HG03354 (cell line): ENCODE measurements at regions not wholly inside any gene's neighbourhood (a gene's known extent, or its start where the extent isn't known, plus 50 kb on each side); places are given as distances from the start of the nearest gene placed in this dataset.

Source experiments
- ATAC-seq: cut with Tn5 transposase; IDR thresholded peaks from one replicate; pipeline ENCODE4 v1.9.1; 2021; ENCODE audit warnings: mild to moderate bottlenecking; ENCODE audit not compliant: unreplicated experiment, poor library complexity, severe bottlenecking

DNA sequence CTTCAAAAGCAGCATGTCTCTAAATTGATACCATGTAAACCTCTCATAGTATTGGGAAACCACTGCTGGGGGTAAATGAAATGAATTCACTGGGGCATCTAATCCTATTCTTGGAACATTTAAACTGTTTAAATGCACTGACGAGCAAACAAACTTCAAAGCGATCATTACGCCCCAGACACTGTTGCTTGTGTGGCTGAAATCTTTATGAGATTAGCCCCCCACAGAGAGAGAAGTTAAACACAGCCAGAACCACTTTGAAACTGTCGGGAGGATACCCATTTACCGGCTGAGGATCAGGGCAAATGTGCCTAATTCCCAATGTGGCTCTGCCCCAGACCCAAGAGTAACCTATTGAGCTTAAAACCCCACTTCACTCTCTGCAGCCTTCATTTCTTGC, 308.4 kb upstream of the CDIN1 start:
- no peak for ATAC-seq

DNA sequence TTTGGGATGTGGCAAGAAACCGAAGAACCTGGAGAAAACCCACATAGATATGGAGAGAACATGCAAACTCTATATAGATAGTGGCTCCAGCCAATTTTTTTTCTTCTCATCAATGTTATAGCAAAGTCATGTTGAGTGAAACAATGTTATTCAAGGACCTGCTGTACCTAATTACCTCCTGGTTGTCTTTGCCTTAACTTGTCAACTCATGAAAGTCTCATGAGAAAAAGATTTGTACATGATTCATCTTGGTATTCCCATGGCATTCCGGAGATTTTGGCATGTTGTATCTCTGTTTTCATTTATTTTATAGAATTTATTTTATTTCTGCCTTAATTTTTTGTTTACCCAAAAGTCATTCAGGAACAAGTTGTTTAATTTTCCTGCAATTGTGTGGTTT, 303.8 kb upstream of the CDIN1 start:
- no peak for ATAC-seq

DNA sequence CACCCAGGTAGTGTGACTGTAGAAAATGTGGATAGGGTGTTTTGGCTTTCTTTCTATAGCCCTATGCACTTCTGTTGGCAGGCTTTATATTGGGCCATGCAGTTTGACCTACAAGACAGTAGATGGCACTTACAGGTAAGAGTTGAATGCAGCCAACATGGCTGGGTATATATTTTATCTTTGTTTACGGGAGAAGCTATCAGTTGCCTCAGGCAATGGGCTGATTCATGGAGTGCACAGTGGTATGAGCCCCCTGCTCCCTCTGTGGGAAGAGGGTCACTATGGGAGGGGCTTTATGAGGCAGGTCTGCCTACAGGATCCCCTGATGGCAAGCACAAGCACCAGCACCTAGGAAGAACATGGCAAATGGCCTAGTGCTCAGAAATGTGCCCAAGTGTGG, 301.2 kb upstream of the CDIN1 start:
- ATAC-seq = no peak

DNA sequence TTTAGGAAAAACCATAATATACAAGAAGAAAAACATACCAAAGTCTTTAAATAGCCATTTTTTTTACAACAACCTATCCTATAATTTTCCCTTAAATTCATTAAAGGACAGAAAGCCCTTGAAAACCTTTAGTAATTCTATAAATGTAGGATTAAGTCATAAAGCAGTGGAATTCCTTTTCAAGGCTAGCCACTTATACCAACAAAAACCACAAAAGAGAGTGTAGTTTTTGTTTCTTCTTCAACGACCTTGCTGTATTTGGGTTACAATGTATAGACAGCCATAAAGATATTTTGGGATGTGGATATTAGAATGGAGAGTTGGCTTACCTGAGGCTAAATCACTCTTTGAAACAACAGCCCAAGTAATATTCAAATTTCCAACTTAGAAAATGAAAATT, 296.6 kb upstream of the CDIN1 start:
- no peak for ATAC-seq

DNA sequence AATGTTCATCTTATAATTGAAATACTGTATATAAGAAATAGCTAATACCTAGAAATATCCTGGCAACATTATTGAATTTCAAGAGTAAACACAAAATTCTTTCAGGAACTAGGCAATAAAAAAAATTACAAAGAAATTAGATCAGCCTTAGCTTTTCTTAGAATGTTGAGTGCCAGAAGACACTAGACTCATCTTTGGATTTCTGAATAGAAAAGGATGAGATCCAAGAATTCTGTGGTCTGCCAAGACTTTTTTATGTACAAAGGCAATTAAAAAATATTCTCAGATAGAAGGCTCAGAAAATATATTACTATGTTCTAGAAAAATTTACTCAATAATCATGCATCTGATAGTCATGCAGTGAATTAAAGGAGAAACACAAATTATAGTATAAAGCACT, 294.5 kb upstream of the CDIN1 start:
- ATAC-seq = no peak

DNA sequence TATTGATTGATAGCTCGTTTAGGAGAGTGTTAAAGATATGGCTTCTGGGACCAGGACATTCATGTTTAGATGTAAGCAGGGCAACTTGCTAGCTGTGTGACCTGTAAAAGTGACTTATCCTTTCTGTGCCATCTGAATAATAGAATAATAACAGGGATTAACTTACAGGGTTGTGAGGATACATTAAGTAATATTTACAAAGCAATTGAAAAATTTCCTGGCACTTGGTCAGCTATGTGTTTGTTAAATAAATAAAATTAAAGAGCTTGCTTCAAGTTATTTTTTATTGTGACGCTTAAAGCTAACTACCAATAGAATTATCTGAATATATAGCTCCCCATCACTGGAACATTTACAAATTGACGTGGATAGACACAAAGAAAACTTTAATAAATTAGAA, 287.9 kb upstream of the CDIN1 start:
- ATAC-seq = no peak

DNA sequence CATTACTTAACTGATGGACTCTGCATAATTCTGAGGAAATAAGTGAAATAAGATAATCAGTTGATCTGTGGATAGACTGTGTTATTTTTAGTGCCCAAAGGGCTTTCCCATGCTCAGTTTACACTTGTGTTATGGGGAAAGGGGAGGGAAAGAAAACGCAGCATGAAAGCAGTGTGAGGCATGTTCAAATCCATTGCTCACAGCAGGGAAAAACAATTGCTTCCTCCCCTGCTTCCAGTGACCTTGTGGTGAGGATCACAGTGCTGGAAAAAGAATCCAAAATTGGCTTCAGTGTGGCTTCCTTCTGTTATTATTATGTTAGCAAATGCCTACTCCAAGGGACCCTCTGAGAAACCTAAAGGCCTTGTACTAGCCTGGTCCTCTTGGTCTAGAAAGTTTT, 285.1 kb upstream of the CDIN1 start:
- ATAC-seq = no peak

DNA sequence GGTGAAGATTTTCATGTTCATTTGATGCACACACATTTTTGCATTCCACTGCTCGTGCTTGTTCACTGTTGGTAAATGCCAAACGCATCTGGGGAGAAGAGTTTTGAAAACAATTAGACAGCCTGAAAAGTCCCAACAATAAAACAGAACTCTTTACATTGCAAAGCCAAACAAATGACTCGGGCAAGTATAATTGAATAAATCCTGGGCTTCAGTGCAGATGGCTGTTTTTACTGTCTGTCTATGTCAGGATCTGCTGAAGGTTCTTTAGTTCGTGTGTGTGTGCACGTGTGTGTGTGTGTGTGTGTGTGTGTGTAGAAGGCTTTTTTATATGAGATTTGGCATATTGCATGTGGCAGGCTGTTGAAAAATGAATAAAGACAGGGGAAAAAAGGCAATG, 277.5 kb upstream of the CDIN1 start:
- no peak for ATAC-seq

DNA sequence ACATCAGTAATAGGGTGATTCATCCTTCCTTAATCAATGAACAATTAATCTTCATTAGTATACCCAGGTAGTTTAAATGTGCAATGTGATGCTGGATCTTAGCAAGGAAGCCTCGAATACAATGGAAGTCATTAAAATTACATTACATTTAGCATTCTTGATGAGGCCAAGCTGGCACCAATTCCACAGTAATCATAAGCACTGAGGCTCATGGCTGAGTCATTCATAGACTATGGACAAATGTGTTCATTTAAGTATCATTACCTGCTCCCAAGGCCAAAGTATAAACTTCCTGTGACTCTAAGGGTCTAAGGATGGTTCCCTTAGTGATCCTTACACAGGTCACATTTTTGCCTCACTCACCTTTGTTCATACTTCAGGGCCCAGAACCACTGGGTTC, 266.4 kb upstream of the CDIN1 start:
- no peak for ATAC-seq

DNA sequence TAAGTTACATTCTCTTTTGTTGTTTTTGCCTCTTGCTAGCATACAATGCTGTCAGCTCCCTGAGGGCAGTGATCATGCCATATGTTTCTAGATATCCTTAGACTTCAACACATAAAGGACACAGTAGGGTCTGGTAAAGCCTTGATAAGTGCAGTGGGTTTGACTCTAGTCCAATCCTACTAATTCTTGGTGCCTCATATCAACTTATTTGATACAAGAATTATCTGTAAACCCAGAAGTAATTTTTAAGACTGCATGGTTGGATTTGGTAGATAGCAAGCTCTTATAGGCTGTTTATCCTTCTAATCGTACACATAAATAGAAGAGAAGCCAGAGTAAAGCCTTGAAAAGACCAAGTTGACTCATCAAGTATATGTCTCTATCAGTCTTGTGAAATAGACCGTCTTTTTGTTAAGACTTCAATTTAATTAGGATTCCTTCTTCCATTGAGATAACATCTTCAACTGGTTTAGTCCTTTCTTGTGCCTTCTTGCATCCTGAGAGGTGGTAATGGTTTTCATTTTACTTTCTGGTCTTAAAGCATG, 265.6 kb upstream of the CDIN1 start:
- ATAC-seq = no peak

DNA sequence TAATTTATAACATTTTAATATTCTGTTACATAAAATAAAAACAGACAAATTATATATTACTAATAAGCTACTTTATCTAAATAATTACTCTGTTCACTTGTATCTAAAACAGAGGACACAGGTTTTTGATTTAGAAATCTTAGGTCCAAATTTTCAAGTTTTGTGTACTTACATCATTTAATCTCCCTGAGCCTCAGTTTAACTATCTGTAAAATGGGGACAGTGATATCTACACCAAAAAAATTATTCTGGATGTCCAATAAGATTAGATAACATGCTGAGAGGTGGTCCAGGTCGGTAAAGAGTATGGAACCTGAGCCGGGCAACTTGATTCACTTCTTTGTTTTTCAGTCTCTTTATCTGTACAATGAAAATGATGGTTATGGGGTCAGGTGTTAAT, 263.8 kb upstream of the CDIN1 start:
- no peak for ATAC-seq

DNA sequence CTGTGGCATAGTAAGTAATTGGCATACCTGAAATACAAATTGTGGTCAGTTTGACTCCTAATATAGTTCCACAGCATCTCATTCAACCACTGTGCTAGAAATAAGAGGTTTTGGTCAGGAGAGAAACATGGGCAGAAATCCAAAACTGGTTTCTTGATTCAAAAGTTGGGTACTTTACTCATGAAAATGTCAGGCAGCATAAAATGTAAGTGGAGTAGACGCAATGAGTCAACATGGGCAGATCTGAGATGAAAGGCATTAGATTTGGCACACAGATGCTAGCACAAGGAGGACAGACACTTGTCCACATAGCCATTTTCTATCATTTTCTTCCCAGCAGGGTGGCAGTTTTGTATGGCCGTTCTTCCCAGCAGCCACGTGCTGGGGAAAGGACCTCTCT, 255.8 kb upstream of the CDIN1 start:
- no peak for ATAC-seq

DNA sequence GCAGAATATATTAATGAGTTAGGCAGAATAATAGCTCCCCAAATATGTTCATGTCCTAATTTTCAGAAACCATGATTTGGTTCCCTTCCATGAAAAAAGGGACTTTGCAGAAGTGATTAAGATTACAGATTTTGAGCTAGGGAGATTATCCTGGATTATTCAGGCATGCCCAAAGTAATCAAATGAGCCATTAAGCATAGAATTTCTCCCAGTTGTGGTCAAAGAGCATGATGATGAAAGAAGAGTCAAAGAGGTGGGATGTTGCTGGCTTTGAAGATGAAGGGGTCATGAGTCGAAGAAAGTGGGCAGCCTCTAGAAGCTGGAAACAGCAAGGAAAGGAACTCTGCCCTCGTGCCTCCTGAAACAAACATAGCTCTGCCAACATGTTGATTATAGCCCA, 254.2 kb upstream of the CDIN1 start:
- no peak for ATAC-seq

DNA sequence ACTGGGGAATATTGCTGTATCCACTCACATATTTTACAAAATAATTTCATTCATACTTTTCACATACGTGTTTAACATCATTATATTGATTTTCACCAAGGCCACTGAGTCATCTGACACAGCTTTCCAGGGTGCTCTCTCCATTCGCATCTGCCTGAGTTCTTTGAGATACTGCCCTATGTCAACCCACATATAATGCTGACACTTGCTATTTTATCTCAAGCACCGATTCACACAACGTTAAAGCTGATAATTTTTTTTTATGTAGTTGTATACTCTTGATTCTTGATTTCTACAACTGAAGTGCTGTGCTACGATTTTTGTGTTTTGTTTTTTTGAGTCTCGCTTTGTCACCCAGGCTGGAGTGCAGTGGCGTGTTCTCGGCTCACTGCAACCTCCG, 249.8 kb upstream of the CDIN1 start:
- no peak for ATAC-seq

DNA sequence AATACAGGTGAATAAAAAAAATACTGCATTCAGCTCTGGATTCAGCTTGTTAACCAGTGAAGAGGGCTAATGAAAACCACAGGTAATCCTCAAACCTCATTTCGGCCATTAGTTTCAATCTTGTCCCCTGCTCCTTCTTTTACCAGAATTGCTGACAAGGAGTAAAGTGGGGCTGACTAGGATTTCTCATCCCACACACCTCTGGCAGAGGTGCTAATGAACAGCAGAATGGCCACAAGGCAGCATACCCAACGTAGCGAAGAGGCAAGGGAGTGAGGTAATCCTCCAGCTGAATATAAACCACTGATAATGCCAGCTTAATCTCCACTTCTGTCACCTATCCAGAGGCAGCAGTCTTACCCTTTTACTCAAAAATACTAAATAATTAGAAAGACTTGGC, 248.8 kb upstream of the CDIN1 start:
- no peak for ATAC-seq

DNA sequence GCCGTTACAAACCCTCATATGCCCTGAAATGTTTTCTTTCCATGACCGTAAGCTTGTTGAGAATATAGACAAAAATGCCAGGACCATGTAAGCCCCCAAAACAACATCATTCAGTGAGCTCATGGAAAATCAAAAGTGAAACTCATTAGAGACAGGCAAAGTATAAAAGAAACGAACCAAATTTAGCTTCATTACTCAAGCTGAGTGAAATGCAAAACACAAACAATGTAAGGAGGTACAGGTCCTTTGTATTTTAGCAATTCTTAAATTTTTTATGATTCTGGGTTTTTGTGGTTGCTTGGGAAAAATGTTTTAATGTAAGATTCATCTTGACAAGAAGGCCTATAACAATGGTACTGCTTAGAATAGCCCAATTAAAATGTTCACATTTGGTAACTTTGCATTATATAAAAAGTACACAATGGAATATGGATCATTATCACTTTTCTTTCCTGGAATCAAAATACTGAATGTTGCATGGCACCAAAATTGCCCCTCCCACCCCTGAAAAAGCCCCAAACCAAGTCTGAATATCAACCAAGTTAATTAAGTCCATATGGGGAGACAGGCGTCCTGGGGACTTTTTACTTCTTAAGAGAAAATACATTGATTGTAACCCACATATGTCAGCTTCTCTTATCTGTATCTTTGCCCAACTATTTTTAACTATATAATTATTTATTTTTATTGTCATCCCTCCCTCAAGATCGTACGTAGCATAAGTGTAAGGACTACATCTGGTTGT, 247.7 kb upstream of the CDIN1 start:
- ATAC-seq = no peak

DNA sequence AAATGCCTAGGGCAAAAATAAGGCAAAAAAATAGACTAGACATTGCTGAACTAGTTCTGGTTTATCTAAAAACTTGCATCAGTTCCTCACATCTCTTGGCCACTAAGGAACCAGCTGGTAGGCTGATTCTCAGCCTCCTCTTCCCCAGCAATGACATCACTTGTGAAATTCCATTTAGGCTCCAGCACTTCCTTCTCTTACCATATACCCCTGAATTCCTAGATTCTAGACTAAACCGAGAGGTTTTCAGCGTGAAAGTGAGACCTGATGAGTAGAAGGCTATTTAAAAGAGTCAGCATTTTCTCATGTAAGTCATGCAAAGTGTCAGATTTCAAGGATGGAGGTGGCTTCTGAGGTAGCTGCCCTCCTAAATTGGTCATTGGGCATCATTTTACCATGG, 247.1 kb upstream of the CDIN1 start:
- ATAC-seq = no peak

DNA sequence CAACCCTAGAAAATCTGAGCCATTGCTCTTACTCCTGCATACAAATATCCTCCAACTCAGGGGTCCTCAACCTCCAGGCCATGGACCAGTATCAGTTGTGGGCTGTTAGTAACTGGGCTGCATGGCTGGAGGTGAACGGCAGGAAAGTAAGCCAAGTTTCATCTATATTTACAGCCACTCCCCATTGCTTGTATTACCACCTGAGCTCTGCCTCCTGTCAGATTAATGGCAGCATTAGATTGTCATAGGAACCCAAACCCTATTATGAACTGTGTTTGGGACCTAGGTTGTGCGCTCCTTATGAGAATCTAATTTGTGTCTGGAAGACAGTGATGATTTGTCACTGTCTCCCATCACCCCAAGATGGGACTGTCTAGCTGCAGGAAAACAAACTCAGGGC, 246.5 kb upstream of the CDIN1 start:
- no peak for ATAC-seq

DNA sequence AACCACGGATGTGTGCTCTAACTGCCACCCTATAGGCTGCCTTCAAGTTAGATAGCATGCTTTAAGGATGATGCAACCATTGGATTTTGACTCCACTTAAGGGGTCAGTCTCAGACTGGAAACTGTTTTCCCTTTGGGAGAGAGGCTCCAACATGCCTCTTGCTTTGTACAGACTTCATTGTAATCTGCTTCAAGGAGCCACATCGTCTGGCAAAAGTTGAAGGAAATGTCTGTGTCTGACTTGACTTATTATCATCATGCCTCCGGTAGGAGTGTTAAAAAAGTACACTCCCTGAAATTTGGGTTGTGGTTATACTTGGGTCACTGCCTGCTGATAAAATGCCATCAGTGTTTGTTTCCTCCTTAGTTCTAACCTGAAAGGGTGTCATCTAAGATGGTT, 245.4 kb upstream of the CDIN1 start:
- no peak for ATAC-seq

DNA sequence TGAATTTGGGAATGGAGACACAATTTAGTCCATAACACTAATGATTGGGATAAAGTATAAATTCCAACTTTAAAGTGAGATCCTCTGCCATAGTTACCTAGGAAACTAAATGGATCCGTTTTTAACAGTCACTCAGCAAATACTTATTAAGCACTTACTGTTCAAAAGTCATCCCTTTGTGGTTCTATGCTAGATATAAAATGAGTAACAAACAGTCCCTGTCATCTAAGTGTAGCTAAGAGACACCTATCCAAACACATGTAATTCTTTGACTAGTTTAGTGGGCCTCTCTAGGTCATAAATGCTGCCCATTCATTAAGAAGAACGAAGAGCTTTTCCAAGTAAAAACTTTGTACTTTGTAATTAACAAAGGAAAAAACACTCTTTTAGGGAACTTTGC, 244.2 kb upstream of the CDIN1 start:
- ATAC-seq = no peak

DNA sequence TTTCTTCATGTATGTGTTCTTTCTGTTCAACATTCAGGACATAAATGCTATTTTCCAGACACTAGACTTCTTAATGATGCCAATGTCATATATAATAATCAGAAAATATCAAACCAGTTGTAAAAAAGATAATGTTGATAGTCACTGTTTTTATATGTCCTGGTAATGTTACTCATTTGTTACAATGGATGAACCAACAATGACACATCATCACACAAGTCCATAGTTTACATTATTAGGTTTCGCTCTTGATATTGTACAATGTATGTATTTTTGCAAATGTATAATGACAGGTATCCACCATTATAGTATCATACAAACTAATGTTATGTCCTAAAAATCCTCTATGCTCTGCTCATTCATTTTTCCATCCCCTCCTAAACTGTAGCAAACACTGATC, 243.8 kb upstream of the CDIN1 start:
- no peak for ATAC-seq

DNA sequence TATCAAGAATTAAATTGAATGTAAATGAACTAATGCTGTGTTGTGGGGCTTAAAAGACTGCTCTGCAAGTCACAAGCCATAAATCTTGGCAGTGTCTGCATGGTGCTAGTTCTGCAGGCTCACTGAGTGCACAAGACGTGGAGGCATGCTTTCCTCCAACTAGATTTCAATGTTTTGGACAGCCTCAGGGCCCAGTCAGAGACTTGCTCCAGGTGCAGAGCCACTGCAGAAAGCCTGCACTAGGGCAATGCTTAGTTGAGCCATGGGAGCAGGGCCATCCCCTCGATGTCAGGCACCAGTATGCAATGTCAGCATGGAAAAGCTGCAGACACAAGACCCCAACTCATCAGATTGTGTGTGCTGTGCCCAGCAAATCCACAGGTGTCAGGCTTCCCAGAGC, 234.5 kb upstream of the CDIN1 start:
- ATAC-seq = no peak
